Ishikawa (cell line): ENCODE measurements at regions not wholly inside any gene's neighbourhood (a gene's known extent, or its start where the extent isn't known, plus 50 kb on each side); places are given as distances from the start of the nearest gene placed in this dataset.

Source experiments
- EGR1 ChIP-seq: IDR thresholded peaks from 2 replicates; pipeline ENCODE4 v1.6.1; 2012
- EP300 ChIP-seq: IDR thresholded peaks from 2 replicates; pipeline ENCODE4 v1.6.1; 2012; ENCODE audit warnings: borderline replicate concordance
- FOXM1 ChIP-seq: IDR thresholded peaks from 2 replicates; pipeline ENCODE4 v1.6.1; 2012; ENCODE audit warnings: low read depth, borderline replicate concordance
- MAX ChIP-seq: IDR thresholded peaks from 2 replicates; pipeline ENCODE4 v1.6.1; 2012
- NFIC ChIP-seq: IDR thresholded peaks from 2 replicates; pipeline ENCODE4 v1.6.1; 2012
- RAD21 ChIP-seq: IDR thresholded peaks from 2 replicates; pipeline ENCODE4 v1.6.1; 2012; ENCODE audit warnings: low read depth
- REST ChIP-seq: IDR thresholded peaks from 2 replicates; pipeline ENCODE4 v1.6.1; 2012; ENCODE audit warnings: low read depth, mild to moderate bottlenecking
- TEAD4 ChIP-seq: IDR thresholded peaks from 2 replicates; pipeline ENCODE4 v1.6.1; 2012
- YY1 ChIP-seq: IDR thresholded peaks from 2 replicates; pipeline ENCODE4 v1.6.1; 2012; ENCODE audit warnings: low read depth
- TF ChIP-seq, protein P1 (sequence below): IDR thresholded peaks from 2 replicates; pipeline ENCODE4 v1.6.1; 2012

- no peak for TF ChIP-seq RAD21
- no peak for TF ChIP-seq MAX
- TF ChIP-seq EP300, result no peak
- no peak for TF ChIP-seq EGR1
- TF ChIP-seq REST, result no peak
- TF ChIP-seq FOXM1, result no peak
- no peak for TF ChIP-seq YY1
- no peak for TF ChIP-seq NFIC
- TF ChIP-seq, protein P1, sequence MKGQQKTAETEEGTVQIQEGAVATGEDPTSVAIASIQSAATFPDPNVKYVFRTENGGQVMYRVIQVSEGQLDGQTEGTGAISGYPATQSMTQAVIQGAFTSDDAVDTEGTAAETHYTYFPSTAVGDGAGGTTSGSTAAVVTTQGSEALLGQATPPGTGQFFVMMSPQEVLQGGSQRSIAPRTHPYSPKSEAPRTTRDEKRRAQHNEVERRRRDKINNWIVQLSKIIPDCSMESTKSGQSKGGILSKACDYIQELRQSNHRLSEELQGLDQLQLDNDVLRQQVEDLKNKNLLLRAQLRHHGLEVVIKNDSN, result no peak
- no peak for TF ChIP-seq TEAD4
Measured at GRCh38 chr1:106998431-106999002, 58.0 kb upstream of the PRMT6 start.
